ENCODE measurements at regions not wholly inside any gene's neighbourhood (a gene's known extent, or its start where the extent isn't known, plus 50 kb on each side); places are given as distances from the start of the nearest gene placed in this dataset.

DNA sequence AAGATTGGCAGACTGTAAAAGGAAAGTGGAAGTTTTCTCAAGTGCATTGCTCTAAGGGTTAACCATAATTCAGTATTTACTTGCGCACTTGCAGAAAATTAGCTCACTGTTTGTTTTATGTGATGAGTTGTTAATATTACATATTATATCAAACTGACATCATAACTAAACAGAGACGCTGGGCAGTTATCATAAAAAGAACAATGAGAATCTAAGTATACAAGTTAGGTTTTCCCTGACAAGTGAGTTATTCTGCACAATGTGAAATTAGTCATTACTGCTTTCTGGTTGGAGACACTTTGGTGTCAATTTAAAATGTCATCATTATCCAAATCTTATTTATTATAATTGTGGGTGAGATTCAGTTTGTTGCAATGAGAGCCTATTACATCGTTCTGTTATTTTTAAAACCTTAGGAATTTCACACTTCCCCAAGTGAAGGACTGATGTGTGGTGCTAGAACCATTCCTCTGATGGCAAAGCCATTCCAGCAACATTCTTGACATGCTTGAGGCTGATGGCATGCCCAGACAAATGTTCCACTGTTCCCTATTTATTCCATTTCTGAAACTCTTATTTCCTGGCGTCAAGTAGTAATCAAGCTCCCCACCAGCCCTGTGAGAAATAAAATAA is 90.1 kb upstream of the FLRT2 start:
- H3K27ac ChIP-seq (ENCODE audit: low read depth, low read length, poor library complexity, severe bottlenecking) = no peak overlapping the region
- no peak for TF ChIP-seq EZH2 (IDR thresholded peaks at IDR 0.05; ENCODE audit: borderline replicate concordance, low read length)
- TF ChIP-seq, protein P1, sequence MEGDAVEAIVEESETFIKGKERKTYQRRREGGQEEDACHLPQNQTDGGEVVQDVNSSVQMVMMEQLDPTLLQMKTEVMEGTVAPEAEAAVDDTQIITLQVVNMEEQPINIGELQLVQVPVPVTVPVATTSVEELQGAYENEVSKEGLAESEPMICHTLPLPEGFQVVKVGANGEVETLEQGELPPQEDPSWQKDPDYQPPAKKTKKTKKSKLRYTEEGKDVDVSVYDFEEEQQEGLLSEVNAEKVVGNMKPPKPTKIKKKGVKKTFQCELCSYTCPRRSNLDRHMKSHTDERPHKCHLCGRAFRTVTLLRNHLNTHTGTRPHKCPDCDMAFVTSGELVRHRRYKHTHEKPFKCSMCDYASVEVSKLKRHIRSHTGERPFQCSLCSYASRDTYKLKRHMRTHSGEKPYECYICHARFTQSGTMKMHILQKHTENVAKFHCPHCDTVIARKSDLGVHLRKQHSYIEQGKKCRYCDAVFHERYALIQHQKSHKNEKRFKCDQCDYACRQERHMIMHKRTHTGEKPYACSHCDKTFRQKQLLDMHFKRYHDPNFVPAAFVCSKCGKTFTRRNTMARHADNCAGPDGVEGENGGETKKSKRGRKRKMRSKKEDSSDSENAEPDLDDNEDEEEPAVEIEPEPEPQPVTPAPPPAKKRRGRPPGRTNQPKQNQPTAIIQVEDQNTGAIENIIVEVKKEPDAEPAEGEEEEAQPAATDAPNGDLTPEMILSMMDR (IDR thresholded peaks at IDR 0.05; ENCODE audit: low read length) = no peak

DNA sequence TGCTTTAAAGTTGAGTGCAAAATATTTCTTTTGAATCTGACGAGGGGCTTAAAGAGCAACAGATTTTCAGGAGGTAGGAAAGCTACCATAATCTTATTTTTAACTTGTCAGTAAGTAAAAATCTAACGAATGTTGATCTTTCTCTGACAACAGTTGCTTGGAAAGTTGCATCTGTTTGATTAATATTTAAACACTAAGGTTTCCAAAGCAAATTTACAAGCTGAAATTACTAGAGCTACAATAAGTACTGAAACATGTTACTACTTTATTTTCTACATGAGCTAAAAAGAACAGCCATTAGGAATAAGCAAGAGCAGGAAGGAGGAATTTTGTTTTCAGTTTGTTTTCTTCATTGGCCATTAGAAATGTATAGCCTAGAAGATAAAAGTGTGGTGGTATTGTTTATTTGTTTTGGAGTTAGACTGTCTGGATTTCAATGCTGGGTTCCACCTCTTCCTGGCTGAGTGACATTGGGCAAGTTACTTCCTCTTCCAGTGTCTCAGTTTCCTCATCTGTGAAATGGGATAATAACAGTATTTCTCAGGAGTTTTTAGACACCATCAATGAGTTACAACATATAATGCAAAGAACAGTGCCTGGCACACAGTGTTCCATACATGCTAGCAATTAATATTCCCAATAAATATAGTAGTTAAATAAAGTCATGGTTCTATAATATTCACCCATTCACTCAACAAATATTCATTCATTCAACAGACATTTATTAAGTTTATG is 87.9 kb upstream of the FLRT2 start:
- Histone ChIP-seq H3K4me1 (ENCODE audit: insufficient read depth, low read length, severe bottlenecking) (no peaks in the 10 kb centered on the region), H3K79me2 (ENCODE audit: insufficient read depth, low read length) (no peaks in the 10 kb centered on the region), H3K4me3 (ENCODE audit: low read depth, low read length, poor library complexity, severe bottlenecking) (no peak overlapping the region), H4K20me1 (ENCODE audit: insufficient read depth, low read length) (no peaks in the 10 kb centered on the region), H3F3A (ENCODE audit: insufficient read depth, low read length) (no peaks in the 10 kb centered on the region), H3K9ac (ENCODE audit: low read length) (no peak overlapping the region), H3K27ac (ENCODE audit: low read depth, low read length, poor library complexity, severe bottlenecking) (no peak overlapping the region), H3K9me3 (ENCODE audit: low read length) (no peaks in the 10 kb centered on the region), H3K27me3 (ENCODE audit: insufficient read depth, low read length) (no peaks in the 10 kb centered on the region), H3K9me2 (ENCODE audit: low read depth, low read length) (no peaks in the 10 kb centered on the region), H3K36me3 (ENCODE audit: insufficient read depth, low read length) (no peaks in the 10 kb centered on the region), H2AFZ (ENCODE audit: low read length) (no peak overlapping the region), H3K4me2 (ENCODE audit: low read length) (no peak overlapping the region)
- TF ChIP-seq, protein P1 (IDR thresholded peaks at IDR 0.05; ENCODE audit: low read length) = no peak
- TF ChIP-seq EZH2 (IDR thresholded peaks at IDR 0.05; ENCODE audit: borderline replicate concordance, low read length) = no peak

More for the DNA sequence above, 90.1 kb upstream of the FLRT2 start:
- Histone ChIP-seq H3K4me1 (ENCODE audit: insufficient read depth, low read length, severe bottlenecking) (no peaks in the 10 kb centered on the region), H3K4me3 (ENCODE audit: low read depth, low read length, poor library complexity, severe bottlenecking) (no peak overlapping the region), H3F3A (ENCODE audit: insufficient read depth, low read length) (no peaks in the 10 kb centered on the region), H2AFZ (ENCODE audit: low read length) (no peak overlapping the region), H3K4me2 (ENCODE audit: low read length) (no peak overlapping the region), H3K9me2 (ENCODE audit: low read depth, low read length) (no peaks in the 10 kb centered on the region), H3K9ac (ENCODE audit: low read length) (no peak overlapping the region), H3K79me2 (ENCODE audit: insufficient read depth, low read length) (no peaks in the 10 kb centered on the region), H4K20me1 (ENCODE audit: insufficient read depth, low read length) (no peaks in the 10 kb centered on the region), H3K27me3 (ENCODE audit: insufficient read depth, low read length) (no peaks in the 10 kb centered on the region), H3K9me3 (ENCODE audit: low read length) (no peaks in the 10 kb centered on the region), H3K36me3 (ENCODE audit: insufficient read depth, low read length) (no peaks in the 10 kb centered on the region)

DNA sequence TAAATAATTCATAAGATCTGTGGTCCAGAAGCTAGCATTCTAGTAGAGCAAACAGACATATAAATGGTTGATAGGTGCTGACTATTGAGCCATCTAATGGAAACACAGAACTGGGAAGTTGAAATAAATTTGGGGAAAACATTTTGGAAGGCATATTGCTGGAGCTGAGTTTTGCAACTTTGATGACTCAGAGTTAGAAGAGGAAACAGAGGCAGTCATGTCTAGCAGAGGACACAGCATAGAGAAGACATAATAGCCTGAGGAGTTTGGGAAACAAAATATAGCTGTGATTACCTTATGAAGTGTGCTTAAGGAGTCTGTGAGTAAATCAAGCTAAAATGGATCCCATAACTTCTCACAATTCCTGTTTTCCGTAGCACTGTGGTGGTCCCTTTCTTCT is 86.9 kb upstream of the FLRT2 start:
- Histone ChIP-seq H4K20me1 (ENCODE audit: insufficient read depth, low read length) (no peaks in the 10 kb centered on the region), H3K4me1 (ENCODE audit: insufficient read depth, low read length, severe bottlenecking) (no peaks in the 10 kb centered on the region), H3K27ac (ENCODE audit: low read depth, low read length, poor library complexity, severe bottlenecking) (no peak overlapping the region), H2AFZ (ENCODE audit: low read length) (no peak overlapping the region), H3K4me3 (ENCODE audit: low read depth, low read length, poor library complexity, severe bottlenecking) (no peak overlapping the region), H3K9me3 (ENCODE audit: low read length) (no peaks in the 10 kb centered on the region), H3K4me2 (ENCODE audit: low read length) (no peak overlapping the region), H3K27me3 (ENCODE audit: insufficient read depth, low read length) (no peaks in the 10 kb centered on the region), H3K9me2 (ENCODE audit: low read depth, low read length) (no peaks in the 10 kb centered on the region), H3K36me3 (ENCODE audit: insufficient read depth, low read length) (no peaks in the 10 kb centered on the region), H3F3A (ENCODE audit: insufficient read depth, low read length) (no peaks in the 10 kb centered on the region), H3K79me2 (ENCODE audit: insufficient read depth, low read length) (no peaks in the 10 kb centered on the region), H3K9ac (ENCODE audit: low read length) (no peak overlapping the region)
- TF ChIP-seq, protein P1 (IDR thresholded peaks at IDR 0.05; ENCODE audit: low read length) = no peak
